ENCODE measurements at regions not wholly inside any gene's neighbourhood (a gene's known extent, or its start where the extent isn't known, plus 50 kb on each side); places are given as distances from the start of the nearest gene placed in this dataset.

DNA sequence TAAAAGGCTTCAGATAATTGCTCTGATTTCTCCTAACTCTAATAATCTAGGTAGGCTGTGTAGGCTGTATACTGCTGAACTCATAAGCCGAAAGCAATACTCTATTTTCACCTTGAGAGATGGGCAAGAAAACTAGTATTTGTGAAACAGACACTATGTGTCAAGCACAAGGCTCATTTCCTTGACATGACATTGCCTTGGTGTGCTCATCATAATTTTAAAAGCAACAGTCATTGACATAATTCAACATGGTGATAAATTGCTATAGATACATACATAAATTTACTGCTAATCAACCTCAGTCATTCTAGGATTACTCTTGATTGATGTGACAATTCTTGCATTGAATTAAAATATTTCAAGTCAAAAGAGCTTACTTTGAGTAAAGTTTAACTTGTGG lies 304.7 kb downstream of the CNTN3 start:
- no peaks in the 10 kb centered on the region for H4K20me1 ChIP-seq (ENCODE audit: insufficient read depth)
- DNase-seq, result no peak
- POLR2A ChIA-PET (ENCODE audit: unreplicated experiment), result no interaction called here
- H3K4me1 ChIP-seq (replicated peaks; ENCODE audit: insufficient read depth), result no peaks in the 10 kb centered on the region
- CTCF ChIA-PET, result no interaction called here
- no peak overlapping the region for H3K4me3 ChIP-seq
- no TSS peak for BruUV-seq (replicated peaks)
- no peaks in the 10 kb centered on the region for H3K9me3 ChIP-seq (ENCODE audit: insufficient read depth, low read depth)
- no peak overlapping the region for H3K27ac ChIP-seq
- TF ChIP-seq EZH2 (IDR thresholded peaks at IDR 0.05; ENCODE audit: low read depth), result no peak
- TF ChIP-seq, protein P1, sequence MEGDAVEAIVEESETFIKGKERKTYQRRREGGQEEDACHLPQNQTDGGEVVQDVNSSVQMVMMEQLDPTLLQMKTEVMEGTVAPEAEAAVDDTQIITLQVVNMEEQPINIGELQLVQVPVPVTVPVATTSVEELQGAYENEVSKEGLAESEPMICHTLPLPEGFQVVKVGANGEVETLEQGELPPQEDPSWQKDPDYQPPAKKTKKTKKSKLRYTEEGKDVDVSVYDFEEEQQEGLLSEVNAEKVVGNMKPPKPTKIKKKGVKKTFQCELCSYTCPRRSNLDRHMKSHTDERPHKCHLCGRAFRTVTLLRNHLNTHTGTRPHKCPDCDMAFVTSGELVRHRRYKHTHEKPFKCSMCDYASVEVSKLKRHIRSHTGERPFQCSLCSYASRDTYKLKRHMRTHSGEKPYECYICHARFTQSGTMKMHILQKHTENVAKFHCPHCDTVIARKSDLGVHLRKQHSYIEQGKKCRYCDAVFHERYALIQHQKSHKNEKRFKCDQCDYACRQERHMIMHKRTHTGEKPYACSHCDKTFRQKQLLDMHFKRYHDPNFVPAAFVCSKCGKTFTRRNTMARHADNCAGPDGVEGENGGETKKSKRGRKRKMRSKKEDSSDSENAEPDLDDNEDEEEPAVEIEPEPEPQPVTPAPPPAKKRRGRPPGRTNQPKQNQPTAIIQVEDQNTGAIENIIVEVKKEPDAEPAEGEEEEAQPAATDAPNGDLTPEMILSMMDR (conservative IDR thresholded peaks at IDR 0.05), result no peak
- H3K27me3 ChIP-seq (ENCODE audit: insufficient read depth, low read depth), result no peaks in the 10 kb centered on the region
- H3K79me2 ChIP-seq (ENCODE audit: low read depth), result no peaks in the 10 kb centered on the region
- H2AFZ ChIP-seq, result no peak overlapping the region
- no peak overlapping the region for H3K4me2 ChIP-seq
- no peaks in the 10 kb centered on the region for H3K9me2 ChIP-seq (ENCODE audit: insufficient read depth)
- no peaks in the 10 kb centered on the region for H3F3A ChIP-seq (ENCODE audit: insufficient read depth, low read depth)
- H3K36me3 ChIP-seq (ENCODE audit: low read depth), result no peaks in the 10 kb centered on the region
- intact Hi-C loops (cut with micrococcal nuclease; ENCODE audit: unreplicated experiment), result no loop called here

DNA sequence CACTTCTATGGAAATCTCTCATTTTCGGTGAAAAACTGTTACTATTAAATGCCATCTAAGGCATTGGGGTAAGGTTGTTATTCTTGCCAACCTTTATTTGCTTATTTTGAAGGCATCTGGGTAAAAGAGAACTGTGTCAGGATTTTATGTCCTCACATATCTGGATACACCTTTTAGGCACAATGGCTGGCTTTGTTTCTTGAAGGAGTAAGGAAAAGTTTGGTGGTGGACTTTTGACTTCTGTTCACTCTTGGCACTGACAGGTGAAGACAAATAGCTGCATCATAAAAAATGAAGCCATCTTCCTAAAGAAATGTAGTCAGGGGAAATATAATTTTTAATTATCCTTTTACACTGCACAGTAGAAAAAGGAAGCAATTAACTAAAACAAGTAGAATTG lies 310.0 kb downstream of the CNTN3 start:
- Histone ChIP-seq H3K36me3 (ENCODE audit: low read depth) (no peaks in the 10 kb centered on the region), H3K79me2 (ENCODE audit: low read depth) (no peaks in the 10 kb centered on the region), H2AFZ (no peak overlapping the region), H3F3A (ENCODE audit: insufficient read depth, low read depth) (no peaks in the 10 kb centered on the region), H3K27me3 (ENCODE audit: insufficient read depth, low read depth) (no peaks in the 10 kb centered on the region), H3K4me3 (no peak overlapping the region), H3K9me2 (ENCODE audit: insufficient read depth) (no peaks in the 10 kb centered on the region), H3K9me3 (ENCODE audit: insufficient read depth, low read depth) (no peaks in the 10 kb centered on the region), H3K4me1 (replicated peaks; ENCODE audit: insufficient read depth) (no peaks in the 10 kb centered on the region), H4K20me1 (ENCODE audit: insufficient read depth) (no peaks in the 10 kb centered on the region), H3K4me2 (no peak overlapping the region), H3K27ac (no peak overlapping the region)
- POLR2A ChIA-PET (ENCODE audit: unreplicated experiment), result no interaction called here
- DNase-seq, result no peak
- TF ChIP-seq EZH2 (IDR thresholded peaks at IDR 0.05; ENCODE audit: low read depth), result no peak
- TF ChIP-seq, protein P1 (conservative IDR thresholded peaks at IDR 0.05), result no peak
- BruUV-seq (replicated peaks), result no TSS peak
- CTCF ChIA-PET, result no interaction called here
- intact Hi-C loops (cut with micrococcal nuclease; ENCODE audit: unreplicated experiment), result no loop called here

DNA sequence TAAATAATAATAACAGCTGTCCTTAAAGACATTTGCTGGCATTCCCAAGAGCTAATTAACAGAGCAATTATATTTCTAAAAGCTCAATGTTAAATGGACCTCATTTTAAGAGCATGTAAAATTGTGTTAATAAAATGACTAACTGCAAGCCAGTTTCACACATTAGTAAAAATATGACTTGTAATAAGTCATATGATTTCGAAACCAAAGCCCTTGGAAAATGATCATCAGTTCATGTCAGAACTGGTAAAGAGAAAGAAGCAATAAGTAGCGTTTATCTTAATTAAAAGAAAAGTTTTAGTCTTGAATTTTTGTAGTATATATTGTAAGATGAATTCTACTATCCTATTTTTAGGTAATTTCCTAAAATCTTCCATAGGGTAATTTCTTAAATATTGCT lies 310.7 kb downstream of the CNTN3 start:
- TF ChIP-seq, protein P1 (conservative IDR thresholded peaks at IDR 0.05), result no peak
- TF ChIP-seq EZH2 (IDR thresholded peaks at IDR 0.05; ENCODE audit: low read depth), result no peak
- ChIA-PET POLR2A (ENCODE audit: unreplicated experiment) (no interaction called here), CTCF (no interaction called here)
- H3K4me3 ChIP-seq, result no peak overlapping the region
- H3K27ac ChIP-seq, result no peak overlapping the region
- no peaks in the 10 kb centered on the region for H3K79me2 ChIP-seq (ENCODE audit: low read depth)
- H3K4me2 ChIP-seq, result no peak overlapping the region
- H3K36me3 ChIP-seq (ENCODE audit: low read depth), result no peaks in the 10 kb centered on the region
- no peak overlapping the region for H2AFZ ChIP-seq
- no peaks in the 10 kb centered on the region for H4K20me1 ChIP-seq (ENCODE audit: insufficient read depth)
- DNase-seq, result no peak
- BruUV-seq (replicated peaks), result no TSS peak
- no peaks in the 10 kb centered on the region for H3K4me1 ChIP-seq (replicated peaks; ENCODE audit: insufficient read depth)
- H3K9me2 ChIP-seq (ENCODE audit: insufficient read depth), result no peaks in the 10 kb centered on the region
- H3K27me3 ChIP-seq (ENCODE audit: insufficient read depth, low read depth), result no peaks in the 10 kb centered on the region
- H3K9me3 ChIP-seq (ENCODE audit: insufficient read depth, low read depth), result no peaks in the 10 kb centered on the region
- intact Hi-C loops (cut with micrococcal nuclease; ENCODE audit: unreplicated experiment), result no loop called here
- H3F3A ChIP-seq (ENCODE audit: insufficient read depth, low read depth), result no peaks in the 10 kb centered on the region

All from PC-9 (cell line).